GM21825 (cell line): ENCODE measurements at regions not wholly inside any gene's neighbourhood (a gene's known extent, or its start where the extent isn't known, plus 50 kb on each side); places are given as distances from the start of the nearest gene placed in this dataset.

Source experiments
- ATAC-seq: cut with Tn5 transposase; IDR thresholded peaks from one replicate; pipeline ENCODE4 v1.9.1; 2021; ENCODE audit warnings: mild to moderate bottlenecking, moderate library complexity; ENCODE audit not compliant: unreplicated experiment

DNA sequence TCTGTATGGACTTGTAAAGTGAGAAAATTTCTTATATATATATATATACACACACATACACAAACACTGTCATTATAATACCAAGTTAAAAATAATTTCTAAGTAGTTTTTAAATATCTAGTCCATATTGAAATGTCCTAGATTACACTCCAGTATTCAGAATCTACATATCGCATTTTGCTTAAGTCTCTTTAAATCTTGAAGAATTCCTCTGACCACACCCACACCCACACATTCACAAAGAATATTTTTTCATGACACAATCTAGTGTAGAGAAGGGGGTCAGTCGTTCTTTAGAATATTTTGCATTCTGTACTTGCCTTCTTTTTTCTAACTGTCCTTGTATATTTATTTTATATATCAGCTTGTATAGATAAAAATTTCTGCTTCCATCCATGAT lies 509.7 kb downstream of the CCDC85A start:
- no peak for ATAC-seq

DNA sequence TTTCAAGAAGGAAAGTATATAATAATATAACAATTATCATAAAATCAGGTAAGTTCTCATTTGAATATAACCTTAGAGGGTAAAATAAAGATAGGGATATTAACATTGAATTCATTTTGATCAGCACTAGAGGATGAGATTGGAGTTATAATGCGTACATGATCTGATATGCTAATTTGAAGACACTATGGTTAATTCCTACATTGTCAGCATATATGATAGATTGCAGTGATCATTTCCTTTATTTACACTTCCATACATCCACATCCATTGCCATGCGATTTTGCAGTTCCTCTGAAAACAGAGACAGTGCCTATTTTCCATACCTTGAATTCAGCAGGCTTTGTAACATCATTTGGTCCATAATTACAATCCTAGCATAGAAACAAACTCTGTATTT lies 519.2 kb downstream of the CCDC85A start:
- ATAC-seq: no peak

DNA sequence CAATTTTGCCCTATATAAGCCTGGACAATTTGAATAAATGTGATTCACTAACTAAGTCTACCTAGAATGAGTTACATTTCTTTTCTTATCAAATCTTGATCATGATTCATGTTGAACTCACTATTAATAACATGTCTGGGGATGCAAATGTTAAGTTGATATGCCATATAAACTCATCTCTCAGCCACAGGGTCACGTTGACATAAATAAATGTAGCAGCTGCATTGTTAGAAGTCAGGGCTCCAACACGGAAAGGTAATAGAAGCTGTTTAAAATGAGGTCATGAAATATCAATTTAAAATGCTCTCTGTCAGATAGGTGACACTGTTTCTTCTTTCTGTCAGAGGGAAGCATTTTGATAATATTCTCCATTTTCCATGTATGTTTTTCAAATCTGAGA lies 521.9 kb downstream of the CCDC85A start:
- ATAC-seq: no peak

DNA sequence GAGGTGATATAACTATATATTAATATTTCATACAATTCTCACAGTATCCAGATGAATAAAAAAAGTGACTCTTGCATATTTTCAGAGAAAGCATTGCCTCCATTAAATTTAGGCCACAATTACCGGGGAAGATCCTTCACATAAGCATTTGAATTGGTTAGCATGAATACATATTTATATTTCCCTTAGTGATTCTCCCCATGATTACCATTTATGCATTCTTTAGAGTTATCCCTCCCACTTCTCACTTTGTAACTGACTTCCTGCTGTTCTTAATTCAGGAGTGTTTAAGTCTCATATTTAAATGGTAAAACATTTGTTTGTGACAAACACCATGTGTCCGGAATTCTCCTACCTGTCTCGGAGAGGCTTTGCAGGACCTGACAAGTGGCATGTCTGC lies 523.4 kb downstream of the CCDC85A start:
- ATAC-seq: no peak

DNA sequence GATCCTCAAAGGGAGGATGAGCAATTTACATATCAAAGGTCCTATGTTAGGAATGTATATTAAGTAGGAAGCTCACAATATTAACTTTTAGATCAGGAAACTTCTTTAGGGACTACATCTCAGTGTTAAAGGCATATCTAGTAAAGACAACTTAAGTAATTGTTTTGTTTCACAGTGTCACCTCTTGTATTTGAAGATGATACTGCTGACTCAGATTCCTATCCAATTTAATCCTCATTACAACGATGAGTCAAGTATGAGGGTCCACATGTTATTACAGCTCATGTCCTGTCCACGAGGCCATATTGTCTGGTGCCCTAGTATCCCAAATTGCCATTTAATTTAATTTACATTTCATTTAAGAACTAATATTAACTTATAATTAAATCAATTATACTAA lies 523.9 kb downstream of the CCDC85A start:
- no peak for ATAC-seq

DNA sequence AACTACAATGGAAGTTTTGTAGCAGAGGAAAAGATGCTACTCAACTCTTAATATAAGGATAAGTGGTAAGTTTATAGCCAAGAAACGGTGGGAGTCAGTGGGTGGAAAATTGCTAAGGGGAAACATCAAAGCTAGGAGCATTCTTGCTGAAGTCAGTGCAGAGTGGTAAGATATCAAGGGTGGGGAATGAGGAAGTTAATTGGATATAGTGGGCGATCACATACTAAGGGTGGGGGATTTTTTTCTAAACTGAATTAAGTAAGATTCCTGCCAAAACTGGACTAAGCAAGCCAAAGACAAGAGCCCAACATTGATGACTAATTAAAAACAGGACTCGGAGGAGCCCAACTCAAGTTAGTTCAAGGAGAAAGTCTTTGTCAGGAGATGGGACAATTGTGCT lies 525.4 kb downstream of the CCDC85A start:
- no peak for ATAC-seq

DNA sequence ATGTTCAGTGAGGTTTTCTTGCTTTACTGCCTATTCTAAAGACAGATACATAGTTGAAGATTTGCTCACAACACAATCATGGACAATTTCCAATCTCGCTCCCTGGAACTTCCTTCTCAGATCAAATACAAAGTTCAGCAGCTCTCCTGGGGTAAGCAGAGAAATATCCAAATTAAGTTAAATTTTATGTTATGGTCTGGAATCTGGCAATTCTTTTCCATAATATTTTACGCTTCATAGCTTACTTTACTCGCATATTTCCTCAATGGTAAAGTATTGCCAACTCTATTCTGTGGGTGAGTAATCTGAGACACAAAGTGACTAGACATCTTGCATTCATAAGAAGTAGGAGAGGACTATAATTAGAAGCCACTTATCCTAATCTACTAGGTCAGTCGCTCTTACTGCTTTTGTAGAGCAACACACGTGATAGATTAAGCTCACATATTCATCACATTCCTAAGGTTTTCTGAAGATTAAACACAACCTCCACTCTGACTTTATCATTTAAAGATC lies 529.4 kb downstream of the CCDC85A start:
- no peak for ATAC-seq

DNA sequence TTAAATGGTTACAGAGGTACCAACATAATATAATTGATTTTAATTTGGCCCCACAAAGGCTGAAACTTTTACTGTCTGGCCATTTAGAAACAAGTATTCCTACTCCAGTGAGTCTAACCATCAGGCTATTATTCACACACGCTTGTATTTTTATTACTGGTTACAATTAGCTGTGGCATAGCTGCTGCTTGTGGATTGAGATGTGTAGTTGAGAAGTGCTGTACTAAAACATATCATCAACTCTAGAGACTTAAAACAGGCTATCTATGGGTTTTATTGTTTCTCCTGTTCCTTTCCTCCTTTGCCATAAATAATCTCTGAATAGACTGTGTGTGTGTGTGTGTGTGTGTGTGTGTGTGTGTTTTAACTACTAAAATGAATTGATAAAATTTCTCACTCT lies 530.2 kb downstream of the CCDC85A start:
- ATAC-seq: no peak

DNA sequence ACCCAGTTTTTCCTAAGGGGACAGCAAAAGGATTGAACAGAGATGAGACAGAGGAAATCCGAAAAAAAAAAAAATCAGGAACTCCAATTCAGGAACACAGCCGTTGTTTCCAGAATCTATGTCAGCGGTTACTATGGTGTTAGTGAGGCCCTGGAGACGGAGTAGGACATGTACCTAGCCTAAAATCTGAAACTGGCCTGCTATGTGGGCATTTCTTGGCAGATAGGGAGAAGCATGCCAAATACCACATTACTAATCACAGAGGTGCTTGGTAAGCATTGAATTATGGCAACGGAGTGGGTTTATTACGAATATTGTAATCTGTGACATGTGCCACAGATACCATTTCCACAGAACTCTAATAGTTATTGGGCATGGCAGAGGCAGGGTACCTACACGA lies 530.6 kb downstream of the CCDC85A start:
- ATAC-seq: no peak

DNA sequence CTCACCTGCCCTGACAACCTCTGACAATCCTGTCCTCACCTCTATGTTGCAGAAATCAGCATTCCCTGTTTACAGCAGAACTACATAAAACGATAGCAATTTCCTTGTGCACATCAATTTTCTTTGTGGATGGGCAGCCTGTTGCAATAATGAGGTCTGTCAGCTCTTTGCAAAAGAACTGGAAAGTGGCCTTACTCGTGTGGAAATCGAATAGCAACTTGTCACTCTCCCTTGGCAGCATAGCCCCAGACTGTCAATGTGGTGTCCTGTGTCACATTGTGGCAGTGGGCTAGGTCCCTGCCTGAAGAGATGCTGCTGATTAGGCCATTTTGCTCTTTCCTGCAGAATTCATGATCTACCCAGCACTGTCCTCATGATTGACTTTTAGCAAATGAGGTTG lies 531.9 kb downstream of the CCDC85A start:
- ATAC-seq: no peak

DNA sequence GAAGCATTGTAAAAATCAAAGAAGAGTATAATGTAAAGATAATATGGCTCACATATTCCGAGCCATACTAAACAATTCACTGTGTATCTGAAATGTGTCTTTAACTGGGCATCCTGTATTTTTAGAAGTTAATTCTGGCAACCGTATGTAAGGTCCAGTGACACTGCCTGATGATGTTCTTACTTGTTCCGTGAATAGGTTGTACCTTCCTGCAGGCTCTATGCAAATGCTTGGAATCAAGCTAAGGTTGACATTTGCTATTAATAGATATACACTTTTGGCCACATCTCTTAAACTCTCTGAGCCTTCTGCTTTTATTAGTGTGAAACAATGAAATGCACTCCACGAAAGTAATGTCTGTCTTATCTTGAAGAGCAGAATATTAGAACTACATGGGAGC lies 534.6 kb downstream of the CCDC85A start:
- ATAC-seq: no peak

DNA sequence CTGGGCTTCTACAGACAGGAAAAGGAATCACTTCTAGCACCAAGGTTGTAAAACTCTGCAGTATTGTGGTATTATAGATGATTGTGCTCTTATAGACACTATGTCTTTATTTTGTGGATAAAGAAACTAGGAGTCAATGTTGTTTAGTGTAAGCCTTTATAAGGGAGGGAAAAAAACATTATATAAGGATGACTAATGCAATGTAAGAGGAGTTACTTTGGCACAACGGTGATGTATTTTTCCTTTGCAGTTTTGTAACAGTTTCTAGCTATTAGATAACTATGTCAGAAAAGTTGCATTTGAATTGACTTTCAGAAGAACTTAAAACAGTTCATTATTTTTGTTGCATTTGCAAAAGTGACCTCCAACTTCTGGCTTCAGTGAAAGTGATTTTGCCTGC lies 545.4 kb downstream of the CCDC85A start:
- ATAC-seq: no peak

DNA sequence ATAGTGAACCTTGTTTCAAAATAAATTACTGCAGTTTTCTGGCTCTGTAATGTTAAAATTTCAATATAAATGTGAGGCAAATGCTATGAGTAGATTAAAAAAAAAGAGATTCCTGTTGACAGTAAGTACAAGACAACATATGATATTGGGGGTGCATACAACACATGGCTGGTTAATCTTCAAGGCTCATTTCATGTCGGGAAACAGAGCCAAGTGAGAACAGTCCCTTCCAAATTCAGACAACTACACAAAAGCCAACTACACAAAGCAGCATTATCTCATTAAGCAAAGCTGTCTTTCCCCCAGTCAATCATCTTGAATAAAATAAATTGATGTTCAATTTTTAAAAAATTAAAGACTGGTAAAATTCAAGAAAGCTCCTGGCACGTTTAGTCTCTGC lies 549.2 kb downstream of the CCDC85A start:
- no peak for ATAC-seq

DNA sequence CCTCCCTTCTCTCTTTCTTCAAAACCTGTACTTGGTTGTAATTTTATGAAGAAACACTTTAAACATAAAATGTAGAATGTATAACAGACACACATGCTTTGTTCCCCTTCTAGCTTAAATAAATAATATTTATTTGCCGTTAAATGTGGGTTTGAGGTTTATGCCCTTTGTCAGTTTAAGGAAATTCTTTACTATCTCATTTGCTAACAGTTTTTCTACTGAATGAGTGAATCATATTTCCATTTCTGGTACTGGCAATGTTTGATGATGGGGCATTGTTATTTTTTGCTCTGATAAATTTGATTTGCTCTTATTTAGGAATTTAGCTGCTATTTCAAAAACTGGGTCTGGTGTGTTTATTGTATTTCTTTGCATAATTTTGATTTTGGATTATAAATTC lies 555.6 kb downstream of the CCDC85A start:
- no peak for ATAC-seq

DNA sequence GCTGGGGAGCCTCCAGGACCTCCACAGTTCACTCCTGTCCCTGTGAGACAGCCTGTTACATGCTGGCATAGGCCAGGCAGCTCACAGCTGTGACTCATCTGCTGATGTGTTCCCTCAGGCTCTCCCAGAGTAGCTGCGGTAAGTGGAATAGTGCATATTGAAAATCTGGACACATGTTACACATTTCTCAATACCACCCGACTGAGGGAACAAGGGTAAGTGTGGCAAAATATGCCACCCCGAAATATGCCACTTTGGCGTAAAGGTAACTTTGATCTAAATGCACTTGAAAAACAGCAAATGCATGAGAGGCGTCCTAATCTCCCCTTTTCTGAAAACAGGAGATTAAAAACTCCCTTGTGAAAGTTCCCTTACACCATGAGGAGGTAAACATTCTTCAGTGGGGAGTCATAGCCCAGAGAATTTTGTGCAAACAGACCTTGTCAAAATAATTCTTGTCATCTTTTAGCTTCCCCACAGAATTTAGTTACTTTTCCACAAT lies 557.9 kb downstream of the CCDC85A start:
- no peak for ATAC-seq

DNA sequence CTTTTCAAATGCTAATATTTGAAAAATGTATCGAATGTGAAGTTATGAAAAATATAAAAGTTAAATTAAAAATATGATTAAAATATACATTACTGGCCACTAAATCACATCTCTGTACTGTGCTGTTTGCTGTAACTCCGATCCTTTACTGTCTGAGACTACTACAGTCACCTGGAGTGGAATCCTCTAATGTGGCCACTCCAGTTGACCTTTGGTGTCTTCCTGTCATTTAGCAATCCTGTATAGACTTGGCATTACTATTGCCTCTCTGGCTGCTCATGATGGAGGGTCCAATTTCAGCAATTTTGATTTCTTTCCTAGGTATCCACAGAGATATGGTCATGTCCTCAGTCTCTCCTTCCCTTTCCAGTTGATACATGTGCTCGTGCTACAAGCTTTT lies 560.0 kb downstream of the CCDC85A start:
- no peak for ATAC-seq

DNA sequence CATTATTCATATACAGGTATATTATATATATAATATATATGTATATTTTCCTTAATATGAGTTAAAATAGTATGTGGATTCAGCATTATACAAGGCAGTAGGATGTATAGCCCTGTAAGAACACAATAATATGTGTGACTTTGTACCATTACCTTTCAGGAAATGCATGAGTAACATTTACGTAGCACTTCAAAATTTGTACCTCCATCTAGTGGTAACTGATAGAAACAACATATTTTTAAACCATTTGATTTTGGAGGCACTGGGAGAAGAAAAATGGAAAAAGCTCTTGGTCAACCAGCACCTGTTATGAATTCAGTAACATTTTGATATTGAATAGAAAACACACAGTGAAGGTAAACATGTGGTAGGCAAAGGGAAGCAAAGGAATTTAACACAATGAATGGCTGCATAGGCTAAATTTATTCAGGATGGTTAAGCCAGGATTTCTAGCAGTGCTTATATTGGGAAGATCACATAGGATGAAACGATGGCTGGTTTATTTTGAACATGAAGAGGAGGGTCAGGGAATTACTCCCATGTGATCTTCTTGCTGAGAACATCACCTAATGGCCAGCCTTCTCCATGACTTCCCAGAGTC lies 565.5 kb downstream of the CCDC85A start:
- ATAC-seq: no peak

DNA sequence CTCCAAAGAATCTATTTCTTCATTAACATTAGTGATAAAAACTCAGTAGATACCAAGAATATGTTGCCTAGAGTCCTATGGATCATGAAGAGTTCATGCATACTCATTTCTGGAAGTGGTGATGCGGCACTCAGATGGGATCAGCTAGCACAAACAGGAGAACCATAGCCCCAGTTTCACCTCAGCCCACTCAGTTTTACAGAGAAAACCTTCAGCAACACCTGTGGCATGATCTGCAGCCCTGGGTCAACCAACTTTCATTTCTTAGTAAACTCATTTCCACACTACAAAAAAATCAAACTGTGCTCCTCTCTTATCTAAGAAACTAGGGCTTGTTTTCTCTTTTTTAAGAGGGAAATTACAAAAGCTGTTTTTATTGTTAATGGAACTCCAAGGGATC lies 569.4 kb downstream of the CCDC85A start:
- no peak for ATAC-seq

DNA sequence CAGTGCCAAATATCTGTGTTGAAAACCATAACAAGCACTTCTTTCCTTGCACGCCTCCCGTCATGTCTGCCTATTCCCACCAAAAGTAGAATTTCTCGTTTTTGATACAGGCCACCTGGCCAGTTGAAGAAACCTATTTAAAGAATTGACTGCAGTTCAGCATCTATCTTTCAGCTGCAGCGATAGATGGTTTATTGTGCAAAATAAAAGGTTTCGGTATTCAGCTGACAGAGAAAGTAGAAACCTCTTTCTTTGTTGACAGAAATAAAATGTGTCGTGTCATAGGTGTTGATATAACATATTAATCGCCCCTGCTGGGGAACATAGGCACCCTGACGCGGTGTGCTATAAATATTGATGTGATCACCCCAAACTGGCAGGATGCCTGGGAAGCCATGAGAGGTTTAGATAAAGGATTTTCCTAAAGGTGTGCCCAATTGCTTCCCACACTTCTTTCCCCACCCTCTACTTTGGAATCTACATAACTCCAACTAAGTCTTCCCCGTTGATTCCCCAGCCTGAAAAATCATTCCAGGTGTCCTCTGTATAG lies 570.4 kb downstream of the CCDC85A start:
- ATAC-seq: no peak

DNA sequence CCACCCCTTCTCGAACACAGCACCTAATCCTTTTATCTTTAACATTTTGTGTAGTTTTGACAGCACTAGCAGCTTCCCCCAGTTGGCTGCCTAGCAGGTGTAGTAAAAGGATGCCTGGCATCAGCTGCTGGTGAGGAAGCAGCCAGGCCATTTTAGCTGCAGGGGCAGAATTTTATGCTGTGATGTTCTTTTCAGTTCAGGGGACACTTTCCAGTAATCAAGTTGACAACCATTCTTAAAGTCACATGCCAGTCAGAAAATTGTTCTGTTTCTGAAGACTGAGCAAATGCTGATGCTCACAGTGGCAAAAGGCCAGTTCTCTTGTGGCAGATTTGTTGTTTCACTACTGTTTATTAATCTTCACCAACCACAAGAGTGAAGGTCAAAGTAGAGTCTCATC lies 570.8 kb downstream of the CCDC85A start:
- no peak for ATAC-seq

DNA sequence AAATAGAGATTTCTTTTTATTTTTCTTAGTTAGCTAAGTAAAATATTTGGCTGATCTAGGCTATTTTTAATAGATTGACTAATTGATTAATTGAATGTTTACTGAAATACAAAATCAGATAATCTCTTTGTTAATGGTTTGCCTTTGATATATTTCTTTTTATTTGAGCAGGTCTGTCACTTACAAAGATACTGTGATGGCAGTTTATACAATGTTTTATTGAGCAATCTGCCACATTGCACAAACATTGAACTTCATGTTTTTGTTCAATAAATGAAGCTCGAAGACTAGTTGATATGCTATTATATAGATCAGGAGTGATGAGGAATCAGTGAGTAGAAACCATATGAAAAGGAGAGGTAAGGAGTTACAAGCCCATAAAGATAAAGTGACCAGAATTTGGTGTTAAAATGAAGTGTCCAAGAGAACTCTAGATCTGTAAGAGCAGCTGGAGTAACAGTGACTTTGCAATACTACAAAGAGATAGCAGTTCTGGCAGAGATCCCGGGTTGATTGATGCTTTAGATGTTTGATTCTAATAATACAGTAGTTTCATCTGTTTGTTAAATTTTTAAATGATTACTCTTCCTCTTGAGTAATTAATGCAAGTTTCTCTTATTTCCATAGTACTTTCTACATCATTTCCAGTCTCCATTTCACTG lies 574.2 kb downstream of the CCDC85A start:
- no peak for ATAC-seq

DNA sequence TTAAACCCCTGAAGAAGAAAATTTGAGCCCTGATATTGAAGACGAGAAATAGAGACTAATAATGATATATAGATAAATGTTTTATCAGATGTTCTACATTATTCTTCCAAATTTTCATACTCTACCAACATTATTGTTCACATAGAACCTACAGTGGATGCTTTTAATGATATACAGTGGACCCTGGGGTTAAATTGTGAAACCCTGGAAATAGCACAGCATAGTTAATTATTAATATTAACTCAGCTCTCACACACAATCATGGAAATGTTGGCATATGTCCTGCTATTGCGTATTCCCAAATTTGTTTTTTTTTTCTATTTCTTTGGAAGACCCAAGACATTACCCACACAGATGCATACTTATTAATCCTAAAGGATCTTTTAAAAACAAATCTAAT lies 579.9 kb downstream of the CCDC85A start:
- no peak for ATAC-seq
